WTC11 (cell line): ENCODE measurements at regions not wholly inside any gene's neighbourhood (a gene's known extent, or its start where the extent isn't known, plus 50 kb on each side); places are given as distances from the start of the nearest gene placed in this dataset.

Experiments used
- ATAC-seq: fragments of 200-7000 bp; cut with Tn5 transposase; 2 replicates; pipeline ENCODE4 v1.10.0; 2021; ENCODE audit warnings: mild to moderate bottlenecking, moderate library complexity
- CTCF ChIA-PET: fragments of 300-600 bp; sonication (Branson Sonifier 250); formaldehyde crosslinking; loops from one replicate; lab custom pipeline; 2021; ENCODE audit warnings: antibody characterized with exemption; lab: Charles Lee
- POLR2A ChIA-PET: fragments of 350-600 bp; sonication (Branson Sonifier 250); formaldehyde crosslinking; loops from one replicate; lab custom pipeline; 2021; ENCODE audit warnings: antibody characterized with exemption; lab: Charles Lee
- DNase-seq: peaks from one replicate; pipeline ENCODE4 v3.0.0; 2021; ENCODE audit warnings: low spot score
- H3K27ac Mint-ChIP-seq: 2 replicates; pipeline ENCODE4 v1.8.0; 2021; ENCODE audit warnings: mixed read lengths
- H3K27me3 Mint-ChIP-seq: 2 replicates; pipeline ENCODE4 v1.8.0; 2021; ENCODE audit warnings: low read depth, mild to moderate bottlenecking, moderate library complexity, mixed read lengths
- H3K36me3 Mint-ChIP-seq: 2 replicates; pipeline ENCODE4 v1.8.0; 2021; ENCODE audit warnings: mixed read lengths
- H3K4me1 Mint-ChIP-seq: 2 replicates; pipeline ENCODE4 v1.8.0; 2022; ENCODE audit warnings: mixed read lengths
- H3K4me3 Mint-ChIP-seq: 2 replicates; pipeline ENCODE4 v1.8.0; 2021; ENCODE audit warnings: mild to moderate bottlenecking, moderate library complexity, mixed read lengths
- H3K9me3 Mint-ChIP-seq: 2 replicates; pipeline ENCODE4 v1.8.0; 2021; ENCODE audit warnings: mixed read lengths
- CDX4 ChIP-seq: fragments of 250-450 bp; sonication (Bioruptor Pico); IDR thresholded peaks from 2 replicates; pipeline ENCODE4 v1.9.0; 2021; ENCODE audit warnings: moderate library complexity, mild to moderate bottlenecking, inconsistent platforms, borderline replicate concordance
- CREM ChIP-seq: sonication (generic); formaldehyde crosslinking; IDR thresholded peaks from 2 replicates; pipeline ENCODE4 v1.8.1; 2022; ENCODE audit warnings: mild to moderate bottlenecking, missing genetic modification reagents, moderate library complexity
- ELF4 ChIP-seq: sonication (generic); formaldehyde crosslinking; IDR thresholded peaks from 2 replicates; pipeline ENCODE4 v1.8.1; 2022; ENCODE audit warnings: low read depth, mild to moderate bottlenecking, moderate library complexity, missing genetic modification reagents
- ERG ChIP-seq: fragments of 250-450 bp; sonication (Bioruptor Pico); IDR thresholded peaks from 2 replicates; pipeline ENCODE4 v1.8.0; 2021; ENCODE audit warnings: mild to moderate bottlenecking
- ESRRA ChIP-seq: sonication (generic); formaldehyde crosslinking; IDR thresholded peaks from 2 replicates; pipeline ENCODE4 v1.8.1; 2022; ENCODE audit warnings: mild to moderate bottlenecking, missing genetic modification reagents, borderline replicate concordance
- ETV6 ChIP-seq: sonication (generic); formaldehyde crosslinking; IDR thresholded peaks from 2 replicates; pipeline ENCODE4 v1.8.1; 2022; ENCODE audit warnings: mild to moderate bottlenecking, missing genetic modification reagents
- FOXP1 ChIP-seq: sonication (generic); formaldehyde crosslinking; IDR thresholded peaks from 2 replicates; pipeline ENCODE4 v1.8.0; 2022; ENCODE audit warnings: missing genetic modification reagents, mild to moderate bottlenecking, moderate library complexity, borderline replicate concordance
- GRHL2 ChIP-seq: fragments of 250-450 bp; sonication (Bioruptor Pico); IDR thresholded peaks from 2 replicates; pipeline ENCODE4 v1.8.0; 2022; ENCODE audit warnings: mild to moderate bottlenecking, moderate library complexity; ENCODE audit not compliant: insufficient replicate concordance, severe bottlenecking
- GTF2I ChIP-seq: fragments of 250-450 bp; sonication (Bioruptor Pico); conservative IDR thresholded peaks from 2 replicates; pipeline ENCODE4 v1.4.0; 2021; ENCODE audit warnings: mild to moderate bottlenecking
- MAX ChIP-seq: sonication (generic); formaldehyde crosslinking; IDR thresholded peaks from 2 replicates; pipeline ENCODE4 v1.8.0; 2022; ENCODE audit warnings: mild to moderate bottlenecking, missing genetic modification reagents
- MXD4 ChIP-seq: fragments of 250-450 bp; sonication (Bioruptor Pico); IDR thresholded peaks from 2 replicates; pipeline ENCODE4 v1.8.0; 2021; ENCODE audit warnings: mild to moderate bottlenecking, moderate library complexity, borderline replicate concordance
- MYBL2 ChIP-seq: sonication (generic); formaldehyde crosslinking; IDR thresholded peaks from 2 replicates; pipeline ENCODE4 v1.8.1; 2023; ENCODE audit warnings: mild to moderate bottlenecking, moderate library complexity, missing genetic modification reagents
- NFE2L1 ChIP-seq: sonication (generic); formaldehyde crosslinking; IDR thresholded peaks from 2 replicates; pipeline ENCODE4 v1.8.1; 2023; ENCODE audit warnings: missing genetic modification reagents
- SP1 ChIP-seq: sonication (generic); formaldehyde crosslinking; conservative IDR thresholded peaks from 2 replicates; pipeline ENCODE4 v1.8.1; 2022; ENCODE audit warnings: missing genetic modification reagents
- ZNF263 ChIP-seq: sonication (generic); formaldehyde crosslinking; IDR thresholded peaks from 2 replicates; pipeline ENCODE4 v1.8.1; 2022; ENCODE audit warnings: low read depth, mild to moderate bottlenecking, moderate library complexity, missing genetic modification reagents
- ZNF425 ChIP-seq: fragments of 250-450 bp; sonication (Bioruptor Pico); conservative IDR thresholded peaks from 2 replicates; pipeline ENCODE4 v1.9.0; 2021; ENCODE audit warnings: mild to moderate bottlenecking
- TF ChIP-seq, protein P1 (sequence below): sonication (generic); formaldehyde crosslinking; IDR thresholded peaks from 2 replicates; pipeline ENCODE4 v1.8.1; 2023; ENCODE audit warnings: mild to moderate bottlenecking, moderate library complexity, missing genetic modification reagents
- TF ChIP-seq, protein P2 (sequence below): sonication (generic); formaldehyde crosslinking; IDR thresholded peaks from 2 replicates; pipeline ENCODE4 v1.8.1; 2023; ENCODE audit warnings: mild to moderate bottlenecking, missing genetic modification reagents, moderate library complexity
- TF ChIP-seq, protein P3 (sequence below): fragments of 250-450 bp; sonication (Bioruptor Pico); IDR thresholded peaks from 2 replicates; pipeline ENCODE4 v2.1.2; 2022; ENCODE audit warnings: mild to moderate bottlenecking, moderate library complexity

- POLR2A ChIA-PET, result no interaction called here
- Mint-ChIP-seq H3K27ac (no peak overlapping the region), H3K4me1 (no peaks in the 10 kb centered on the region), H3K9me3 (peaks cover 10% of the 10 kb centered on the region)
- CTCF ChIA-PET, result no interaction called here
- DNase-seq, result no peak
- no peak for ATAC-seq
- no peak for TF ChIP-seq MAX (CRISPR knock-in tag)
- TF ChIP-seq ETV6 (CRISPR knock-in tag), result no peak
- TF ChIP-seq, all 79 proteins: peak for 0
- no peaks in the 10 kb centered on the region for H3K27me3 Mint-ChIP-seq
- H3K4me3 Mint-ChIP-seq, result no peak overlapping the region
- H3K36me3 Mint-ChIP-seq, result no peaks in the 10 kb centered on the region
Observed at GRCh38 chr5:21693591-21693990, 1159.6 kb downstream of the CDH12 start.

GRCh38 chr5:21689587-21689986 lies 1163.6 kb downstream of the CDH12 start:
- CTCF ChIA-PET, result no interaction called here
- ATAC-seq (no peak), DNase-seq (no peak)
- no peak overlapping the region for H3K27ac Mint-ChIP-seq
- no peak overlapping the region for H3K4me3 Mint-ChIP-seq
- H3K36me3 Mint-ChIP-seq, result no peaks in the 10 kb centered on the region
- H3K9me3 Mint-ChIP-seq, result no peaks in the 10 kb centered on the region
- H3K27me3 Mint-ChIP-seq, result no peaks in the 10 kb centered on the region
- H3K4me1 Mint-ChIP-seq, result peaks cover 4% of the 10 kb centered on the region; the same call in 1 of the 2 replicates
- TF ChIP-seq CREM (CRISPR knock-in tag), result no peak
- no peak for TF ChIP-seq NFE2L1 (CRISPR knock-in tag)
- no peak for TF ChIP-seq CDX4 (CRISPR knock-in tag)
- no peak for TF ChIP-seq GTF2I (CRISPR knock-in tag)
- TF ChIP-seq, protein P1, sequence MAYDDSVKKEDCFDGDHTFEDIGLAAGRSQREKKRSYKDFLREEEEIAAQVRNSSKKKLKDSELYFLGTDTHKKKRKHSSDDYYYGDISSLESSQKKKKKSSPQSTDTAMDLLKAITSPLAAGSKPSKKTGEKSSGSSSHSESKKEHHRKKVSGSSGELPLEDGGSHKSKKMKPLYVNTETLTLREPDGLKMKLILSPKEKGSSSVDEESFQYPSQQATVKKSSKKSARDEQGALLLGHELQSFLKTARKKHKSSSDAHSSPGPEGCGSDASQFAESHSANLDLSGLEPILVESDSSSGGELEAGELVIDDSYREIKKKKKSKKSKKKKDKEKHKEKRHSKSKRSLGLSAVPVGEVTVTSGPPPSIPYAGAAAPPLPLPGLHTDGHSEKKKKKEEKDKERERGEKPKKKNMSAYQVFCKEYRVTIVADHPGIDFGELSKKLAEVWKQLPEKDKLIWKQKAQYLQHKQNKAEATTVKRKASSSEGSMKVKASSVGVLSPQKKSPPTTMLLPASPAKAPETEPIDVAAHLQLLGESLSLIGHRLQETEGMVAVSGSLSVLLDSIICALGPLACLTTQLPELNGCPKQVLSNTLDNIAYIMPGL (CRISPR knock-in tag), result no peak
- no peak for TF ChIP-seq SP1 (CRISPR knock-in tag)
- TF ChIP-seq MYBL2 (CRISPR knock-in tag), result no peak
- TF ChIP-seq FOXP1, result no peak
- no peak for TF ChIP-seq GRHL2 (CRISPR knock-in tag)
- TF ChIP-seq ZNF263 (CRISPR knock-in tag), result no peak
- TF ChIP-seq MXD4 (CRISPR knock-in tag), result no peak
- TF ChIP-seq ZNF425 (CRISPR knock-in tag), result no peak
- TF ChIP-seq ESRRA (CRISPR knock-in tag), result no peak
- TF ChIP-seq, protein P2, sequence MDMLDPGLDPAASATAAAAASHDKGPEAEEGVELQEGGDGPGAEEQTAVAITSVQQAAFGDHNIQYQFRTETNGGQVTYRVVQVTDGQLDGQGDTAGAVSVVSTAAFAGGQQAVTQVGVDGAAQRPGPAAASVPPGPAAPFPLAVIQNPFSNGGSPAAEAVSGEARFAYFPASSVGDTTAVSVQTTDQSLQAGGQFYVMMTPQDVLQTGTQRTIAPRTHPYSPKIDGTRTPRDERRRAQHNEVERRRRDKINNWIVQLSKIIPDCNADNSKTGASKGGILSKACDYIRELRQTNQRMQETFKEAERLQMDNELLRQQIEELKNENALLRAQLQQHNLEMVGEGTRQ (CRISPR knock-in tag), result no peak
- TF ChIP-seq ELF4, result no peak
- TF ChIP-seq, protein P3, sequence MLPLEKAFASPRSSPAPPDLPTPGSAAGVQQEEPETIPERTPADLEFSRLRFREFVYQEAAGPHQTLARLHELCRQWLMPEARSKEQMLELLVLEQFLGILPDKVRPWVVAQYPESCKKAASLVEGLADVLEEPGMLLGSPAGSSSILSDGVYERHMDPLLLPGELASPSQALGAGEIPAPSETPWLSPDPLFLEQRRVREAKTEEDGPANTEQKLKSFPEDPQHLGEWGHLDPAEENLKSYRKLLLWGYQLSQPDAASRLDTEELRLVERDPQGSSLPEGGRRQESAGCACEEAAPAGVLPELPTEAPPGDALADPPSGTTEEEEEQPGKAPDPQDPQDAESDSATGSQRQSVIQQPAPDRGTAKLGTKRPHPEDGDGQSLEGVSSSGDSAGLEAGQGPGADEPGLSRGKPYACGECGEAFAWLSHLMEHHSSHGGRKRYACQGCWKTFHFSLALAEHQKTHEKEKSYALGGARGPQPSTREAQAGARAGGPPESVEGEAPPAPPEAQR (CRISPR knock-in tag), result no peak
- TF ChIP-seq ERG (CRISPR knock-in tag), result no peak
- POLR2A ChIA-PET, result no interaction called here
